CD14-positive monocyte (primary cell): ENCODE measurements at regions not wholly inside any gene's neighbourhood (a gene's known extent, or its start where the extent isn't known, plus 50 kb on each side); places are given as distances from the start of the nearest gene placed in this dataset.

Source experiments
- DNase-seq, 3 donors: peaks; one replicate each; pipeline ENCODE4 v3.0.0-alpha.2; 2011 to 2022
- H2AFZ ChIP-seq: 2 replicates; pipeline ENCODE4 v1.6.0; 2012; ENCODE audit warnings: mild to moderate bottlenecking, low read depth, low read length, inconsistent platforms; ENCODE audit not compliant: insufficient read depth, poor library complexity, severe bottlenecking
- H3K27ac ChIP-seq, 2 donors: 1 replicate in 1 of 2; 2 replicates in 1 of 2; pipeline ENCODE4 v1.5.1; 2012 to 2013; ENCODE audit warnings: low read length in 2 of 2, control low read depth in 1 of 2, inconsistent platforms in 1 of 2, low read depth in 1 of 2, mild to moderate bottlenecking in 1 of 2
- H3K27me3 ChIP-seq, 2 donors: one replicate each; pipeline versions ENCODE4 v1.6.0 to v1.6.1; 2011 to 2013; ENCODE audit warnings: low read length in 2 of 2; ENCODE audit not compliant: control insufficient read depth in 2 of 2, insufficient read depth in 2 of 2
- H3K36me3 ChIP-seq, 2 donors: replicated peaks in 1 of 2; 1 replicate in 1 of 2; 2 replicates in 1 of 2; pipeline versions ENCODE4 v1.5.1 to v1.6.1; 2012 to 2013; ENCODE audit warnings: low read length in 2 of 2, control low read depth in 1 of 2, inconsistent platforms in 1 of 2, mild to moderate bottlenecking in 1 of 2; ENCODE audit not compliant: insufficient read depth in 2 of 2, control insufficient read depth in 1 of 2
- H3K4me1 ChIP-seq, 2 donors: 1 replicate in 1 of 2; 2 replicates in 1 of 2; pipeline versions ENCODE4 v1.5.1 to v1.6.1; 2012 to 2013; ENCODE audit warnings: low read length in 2 of 2, control low read depth in 1 of 2, inconsistent platforms in 1 of 2, mild to moderate bottlenecking in 1 of 2, moderate library complexity in 1 of 2; ENCODE audit not compliant: insufficient read depth in 2 of 2, control insufficient read depth in 1 of 2
- H3K4me2 ChIP-seq: replicated peaks from 2 replicates; pipeline ENCODE3; 2012; ENCODE audit warnings: low read length, moderate library complexity, mild to moderate bottlenecking; ENCODE audit not compliant: poor library complexity, severe bottlenecking; ENCODE audit errors: extremely low read depth
- H3K4me3 ChIP-seq, 3 experiments: fragments of 200-600 bp in 1 of 3; sonication (generic) in 1 of 3; replicated peaks in 1 of 3; 1 replicate in 2 of 3; 2 replicates in 1 of 3; pipeline ENCODE4 v1.5.1; 2011 to 2013; ENCODE audit warnings: low read length in 3 of 3, mild to moderate bottlenecking in 3 of 3, control low read depth in 2 of 3, low read depth in 2 of 3, inconsistent platforms in 1 of 3, moderate library complexity in 1 of 3
- H3K79me2 ChIP-seq: 2 replicates; pipeline ENCODE4 v1.6.0; 2012; ENCODE audit warnings: mild to moderate bottlenecking, control low read depth, inconsistent platforms, low read length, moderate library complexity; ENCODE audit not compliant: insufficient read depth
- H3K9ac ChIP-seq: 2 replicates; pipeline ENCODE4 v1.6.0; 2017; ENCODE audit warnings: low read length, mild to moderate bottlenecking; ENCODE audit not compliant: insufficient read depth, poor library complexity, severe bottlenecking
- H3K9me3 ChIP-seq, 2 donors: replicated peaks in 1 of 2; 1 replicate in 1 of 2; 2 replicates in 1 of 2; pipeline versions ENCODE4 v1.5.1 to v1.6.1; 2012 to 2013; ENCODE audit warnings: low read length in 2 of 2, control low read depth in 1 of 2; ENCODE audit not compliant: control insufficient read depth in 1 of 2, insufficient read depth in 1 of 2
- H4K20me1 ChIP-seq: 2 replicates; pipeline ENCODE4 v1.6.0; 2012; ENCODE audit warnings: mild to moderate bottlenecking, low read length, control low read depth, moderate library complexity; ENCODE audit not compliant: insufficient read depth
- H3K27ac Mint-ChIP-seq, 7 donors: one replicate each; pipeline ENCODE4 v1.8.0; 2020; ENCODE audit warnings: mild to moderate bottlenecking in 7 of 7, mixed read lengths in 7 of 7, moderate library complexity in 6 of 7, inconsistent platforms in 2 of 7
- H3K27me3 Mint-ChIP-seq, 3 donors: one replicate each; pipeline ENCODE4 v1.8.0; 2021 to 2022; ENCODE audit warnings: low read depth in 3 of 3, mild to moderate bottlenecking in 3 of 3, mixed read lengths in 3 of 3, moderate library complexity in 3 of 3, inconsistent platforms in 1 of 3
- H3K36me3 Mint-ChIP-seq, 2 donors: one replicate each; pipeline ENCODE4 v1.8.0; 2020; ENCODE audit warnings: mixed read lengths in 2 of 2, inconsistent platforms in 1 of 2, mild to moderate bottlenecking in 1 of 2
- H3K4me1 Mint-ChIP-seq: one replicate; pipeline ENCODE4 v1.8.0; 2020; ENCODE audit warnings: mild to moderate bottlenecking, mixed read lengths
- H3K4me3 Mint-ChIP-seq, 2 donors: one replicate each; pipeline ENCODE4 v1.8.0; 2020; ENCODE audit warnings: mild to moderate bottlenecking in 2 of 2, mixed read lengths in 2 of 2, moderate library complexity in 1 of 2
- H3K9me3 Mint-ChIP-seq, 7 donors: one replicate each; pipeline ENCODE4 v1.8.0; 2020 to 2022; ENCODE audit warnings: mixed read lengths in 7 of 7, mild to moderate bottlenecking in 6 of 7, moderate library complexity in 6 of 7, inconsistent platforms in 2 of 7
- CTCF ChIP-seq: fragments of 200-600 bp; IDR thresholded peaks from one replicate; pipeline ENCODE4 v1.8.0; 2022; ENCODE audit warnings: antibody characterized with exemption, mild to moderate bottlenecking
- WGBS: methylation state at CpG from one replicate; pipeline ENCODE4 v1.1.5; 2013; ENCODE audit warnings: missing lambda C conversion rate; ENCODE audit not compliant: insufficient coverage; 5-methylcytosine and 5-hydroxymethylcytosine counted together
- intact Hi-C, 2 donors: fragments of 100-400 bp; cut with micrococcal nuclease; formaldehyde crosslinking; loops; one replicate each; pipeline versions ENCODE4 v1.15.0 to v1.15.1; 2023

GRCh38 chr16:79439901-79440300 is 160.6 kb downstream of the MAF start:
- Histone ChIP-seq H3K9me3 (no peaks in the 10 kb centered on the region), H3K27me3 (peaks cover 0 to 2% of the 10 kb centered on the region in 2 donors), H4K20me1 (no peaks in the 10 kb centered on the region), H2AFZ (no peak overlapping the region), H3K4me2 (peak overlapping the region; percentile 8), H3K27ac (no peak overlapping the region), H3K36me3 (no peaks in the 10 kb centered on the region), H3K4me1 (peaks cover 8 to 9% of the 10 kb centered on the region in 2 donors), H3K4me3 (no peak overlapping the region), H3K79me2 (no peaks in the 10 kb centered on the region), H3K9ac (no peak overlapping the region)
- no CpG with 5 or more reads among the region's 2 CpGs for WGBS
- H3K4me1 Mint-ChIP-seq: peaks cover 13% of the 10 kb centered on the region
- peaks cover 0 to 18% (median 7%) of the 10 kb centered on the region in 3 donors for H3K27me3 Mint-ChIP-seq
- no peak for TF ChIP-seq CTCF
- DNase-seq: peak in 2 of 3 donors; percentile 12 to 31
- H3K27ac Mint-ChIP-seq: no peak overlapping the region
- intact Hi-C loops: no loop called here
- no peaks in the 10 kb centered on the region for H3K36me3 Mint-ChIP-seq
- peaks cover 0 to 2% (median 0%) of the 10 kb centered on the region in 7 donors for H3K9me3 Mint-ChIP-seq
- H3K4me3 Mint-ChIP-seq: peak overlapping the region in 1 of 2 donors; percentile 16

GRCh38 chr16:79437764-79438751 is 162.5 kb downstream of the MAF start:
- H3K27me3 ChIP-seq: peaks cover 0 to 2% of the 10 kb centered on the region in 2 donors
- H2AFZ ChIP-seq: no peak overlapping the region
- Mint-ChIP-seq H3K27ac (peak overlapping the region in 1 of 7 donors; percentile 31), H3K27me3 (peaks cover 0 to 17% (median 7%) of the 10 kb centered on the region in 3 donors), H3K4me3 (no peak overlapping the region), H3K9me3 (peaks cover 0 to 2% (median 0%) of the 10 kb centered on the region in 7 donors), H3K36me3 (no peaks in the 10 kb centered on the region), H3K4me1 (peaks cover 13% of the 10 kb centered on the region)
- no peak overlapping the region for H3K9ac ChIP-seq
- no peak for TF ChIP-seq CTCF
- intact Hi-C loops: no loop called here
- DNase-seq: no peak
- no peaks in the 10 kb centered on the region for H4K20me1 ChIP-seq
- H3K4me2 ChIP-seq: no peak overlapping the region
- H3K36me3 ChIP-seq: no peaks in the 10 kb centered on the region
- no peak overlapping the region for H3K27ac ChIP-seq
- 88% methylated on average over 27 of the region's 31 CpGs for WGBS
- H3K9me3 ChIP-seq: no peaks in the 10 kb centered on the region
- no peak overlapping the region for H3K4me3 ChIP-seq
- H3K79me2 ChIP-seq: no peaks in the 10 kb centered on the region
- H3K4me1 ChIP-seq: peaks cover 8 to 9% of the 10 kb centered on the region in 2 donors
